NB4 (cell line): ENCODE measurements at regions not wholly inside any gene's neighbourhood (a gene's known extent, or its start where the extent isn't known, plus 50 kb on each side); places are given as distances from the start of the nearest gene placed in this dataset.
"Not testable (repeated sequence)": the region's sequence is repeated elsewhere in the genome, so short reads cannot be mapped to it uniquely, and the experiment has no call there.

Source experiments
- CTCF ChIP-seq: IDR thresholded peaks from one replicate; pipeline ENCODE4 v1.5.1; 2012; ENCODE audit warnings: low read depth, low read length
- MAX ChIP-seq: IDR thresholded peaks from 2 replicates; pipeline ENCODE4 v1.6.1; 2011; ENCODE audit warnings: low read depth, low read length
- MYC ChIP-seq: IDR thresholded peaks from 2 replicates; pipeline ENCODE4 v1.6.1; 2011; ENCODE audit warnings: low read depth, low read length
- POLR2A ChIP-seq: IDR thresholded peaks from 2 replicates; pipeline ENCODE4 v1.6.1; 2011; ENCODE audit warnings: mild to moderate bottlenecking; ENCODE audit not compliant: insufficient read length; ENCODE audit errors: extremely low read depth

DNA sequence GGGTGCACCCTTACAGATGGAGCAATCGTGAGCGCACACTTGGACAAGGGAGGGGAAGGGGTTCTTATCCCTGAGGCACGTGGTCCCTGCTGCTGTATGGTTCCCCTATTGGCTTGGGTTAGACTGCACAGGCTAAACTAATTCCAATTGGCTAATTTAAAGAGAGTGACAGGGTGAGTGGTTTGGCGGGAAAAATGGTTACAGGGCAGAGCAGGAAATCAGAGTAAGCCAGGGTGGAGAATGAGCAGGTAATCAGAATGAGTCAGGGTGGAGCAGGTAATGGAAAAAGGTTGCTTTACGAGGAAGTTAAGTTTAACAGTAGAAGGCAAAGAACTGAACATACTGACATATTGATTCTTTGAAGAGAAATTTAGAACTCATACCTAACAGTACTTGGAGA is 49.8 kb upstream of the ST3GAL6 start:
- not testable (repeated sequence) for TF ChIP-seq CTCF, POLR2A, MAX, MYC
